GM13976 (cell line): ENCODE measurements at regions not wholly inside any gene's neighbourhood (a gene's known extent, or its start where the extent isn't known, plus 50 kb on each side); places are given as distances from the start of the nearest gene placed in this dataset.

Experiments
- DNase-seq: peaks from one replicate; pipeline ENCODE4 v3.0.0; 2012; ENCODE audit warnings: low spot score
- CTCF ChIP-seq: IDR thresholded peaks from 2 replicates; pipeline ENCODE4 v1.5.1; 2012; ENCODE audit warnings: borderline replicate concordance, mild to moderate bottlenecking; ENCODE audit not compliant: insufficient read depth; ENCODE audit errors: extremely low read depth, missing control alignments, control extremely low read depth
- in situ Hi-C: fragments of 300-500 bp; cut with MboI; formaldehyde crosslinking; loops from one replicate; pipeline ENCODE4 v1.12.0; 2022; ENCODE audit warnings: low sequenced_read_pairs, mixed read lengths, inconsistent platforms; ENCODE audit not compliant: unreplicated experiment

GRCh38 chr7:131124001-131124629 lies 203.6 kb upstream of the MKLN1 start:
- in situ Hi-C loops, result no loop called here
- DNase-seq, result peak; percentile 76
- TF ChIP-seq CTCF, result no peak

GRCh38 chr7:131124867-131125266 lies 202.8 kb upstream of the MKLN1 start:
- no peak for DNase-seq
- TF ChIP-seq CTCF, result no peak
- in situ Hi-C loops, result no loop called here

- in situ Hi-C loops, result no loop called here
- TF ChIP-seq CTCF, result no peak
- DNase-seq, result no peak
Observed at GRCh38 chr7:131130324-131130723, 197.4 kb upstream of the MKLN1 start.

GRCh38 chr7:131131012-131131745 lies 196.5 kb upstream of the MKLN1 start:
- in situ Hi-C loops, result no loop called here
- no peak for DNase-seq
- TF ChIP-seq CTCF, result no peak

GRCh38 chr7:131131746-131132431 lies 195.8 kb upstream of the MKLN1 start:
- in situ Hi-C loops, result no loop called here
- TF ChIP-seq CTCF, result no peak
- no peak for DNase-seq

GRCh38 chr7:131139462-131139861 lies 188.2 kb upstream of the MKLN1 start:
- no peak for TF ChIP-seq CTCF
- in situ Hi-C loops, result no loop called here
- DNase-seq, result no peak
